Hepatocyte (in vitro differentiated cells): ENCODE measurements at regions not wholly inside any gene's neighbourhood (a gene's known extent, or its start where the extent isn't known, plus 50 kb on each side); places are given as distances from the start of the nearest gene placed in this dataset.

Experiments used
- DNase-seq: peaks from one replicate; pipeline ENCODE4 v3.0.0-alpha.2; 2016; ENCODE audit warnings: low spot score
- H2AFZ ChIP-seq: fragments of 200-600 bp; sonication (generic); 2 replicates; pipeline ENCODE4 v1.6.0; 2016; ENCODE audit warnings: antibody characterized with exemption, mild to moderate bottlenecking
- H3K27ac ChIP-seq: fragments of 200-600 bp; sonication (generic); 2 replicates; pipeline ENCODE4 v1.5.1; 2016; ENCODE audit warnings: mild to moderate bottlenecking
- H3K27me3 ChIP-seq: fragments of 200-600 bp; sonication (generic); 2 replicates; pipeline ENCODE4 v1.6.1; 2016
- H3K36me3 ChIP-seq: fragments of 200-600 bp; sonication (generic); replicated peaks from 2 replicates; pipeline ENCODE4 v1.5.1; 2016; ENCODE audit warnings: low read depth; ENCODE audit not compliant: insufficient read depth
- H3K4me1 ChIP-seq: fragments of 200-600 bp; sonication (generic); 2 replicates; pipeline ENCODE4 v1.5.1; 2016; ENCODE audit warnings: mild to moderate bottlenecking, moderate library complexity; ENCODE audit not compliant: insufficient read depth
- H3K4me2 ChIP-seq: fragments of 200-600 bp; sonication (generic); 2 replicates; pipeline ENCODE4 v1.6.0; 2016
- H3K4me3 ChIP-seq: fragments of 200-600 bp; sonication (generic); 2 replicates; pipeline ENCODE4 v1.5.1; 2016; ENCODE audit warnings: mild to moderate bottlenecking
- H3K79me2 ChIP-seq: fragments of 200-600 bp; sonication (generic); 2 replicates; pipeline ENCODE4 v1.6.0; 2017; ENCODE audit warnings: mild to moderate bottlenecking
- H3K9me2 ChIP-seq: fragments of 200-600 bp; sonication (generic); replicated peaks from 2 replicates; pipeline ENCODE4 v1.6.0; 2017; ENCODE audit warnings: mild to moderate bottlenecking; ENCODE audit not compliant: insufficient read depth
- H3K9me3 ChIP-seq: fragments of 200-600 bp; sonication (generic); 2 replicates; pipeline ENCODE4 v1.5.1; 2016; ENCODE audit warnings: low read depth, mild to moderate bottlenecking
- H4K20me1 ChIP-seq: fragments of 200-600 bp; sonication (generic); 2 replicates; pipeline ENCODE4 v1.6.0; 2016; ENCODE audit warnings: mild to moderate bottlenecking; ENCODE audit not compliant: insufficient read depth, poor library complexity, severe bottlenecking
- CTCF ChIP-seq: fragments of 200-600 bp; sonication (generic); IDR thresholded peaks from 2 replicates; pipeline ENCODE4 v1.5.1; 2016; ENCODE audit warnings: antibody characterized with exemption, mild to moderate bottlenecking; ENCODE audit not compliant: poor library complexity
- EZH2 ChIP-seq: fragments of 200-600 bp; sonication (generic); IDR thresholded peaks from 2 replicates; pipeline ENCODE4 v1.6.1; 2016; ENCODE audit warnings: antibody characterized with exemption, mild to moderate bottlenecking, borderline replicate concordance
- EZH2phosphoT487 ChIP-seq: fragments of 200-600 bp; sonication (generic); IDR thresholded peaks from one replicate; pipeline ENCODE4 v1.6.1; 2018; ENCODE audit warnings: antibody characterized with exemption, mild to moderate bottlenecking, low read depth, moderate library complexity; ENCODE audit not compliant: unreplicated experiment, severe bottlenecking
- WGBS: methylation state at CpG from one replicate; pipeline ENCODE4 v1.1.6; 2016; ENCODE audit warnings: low lambda C conversion rate; ENCODE audit errors: missing lambda C conversion rate; 5-methylcytosine and 5-hydroxymethylcytosine counted together

- 69% methylated on average over 3 of the region's 3 CpGs for WGBS
- Histone ChIP-seq H3K9me2 (no peaks in the 10 kb centered on the region), H3K4me2 (no peak overlapping the region), H3K27me3 (no peaks in the 10 kb centered on the region), H3K4me3 (no peak overlapping the region), H4K20me1 (no peaks in the 10 kb centered on the region), H3K36me3 (no peaks in the 10 kb centered on the region), H3K27ac (no peak overlapping the region), H2AFZ (no peak overlapping the region), H3K79me2 (no peaks in the 10 kb centered on the region), H3K9me3 (no peaks in the 10 kb centered on the region), H3K4me1 (no peaks in the 10 kb centered on the region)
- no peak for DNase-seq
- TF ChIP-seq EZH2phosphoT487 (no peak), CTCF (no peak), EZH2 (no peak)
Measured at GRCh38 chr2:138893746-138894145, 113.6 kb upstream of the NXPH2 start.

GRCh38 chr2:138881126-138881525, 100.9 kb upstream of the NXPH2 start:
- H3K27me3 ChIP-seq = no peaks in the 10 kb centered on the region
- H3K36me3 ChIP-seq = no peaks in the 10 kb centered on the region
- WGBS = 80% methylated on average over 1 of the region's 1 CpG
- no peak overlapping the region for H2AFZ ChIP-seq
- no peaks in the 10 kb centered on the region for H3K4me1 ChIP-seq
- no peak for DNase-seq
- TF ChIP-seq EZH2 = no peak
- no peak for TF ChIP-seq EZH2phosphoT487
- TF ChIP-seq CTCF = no peak
- no peak overlapping the region for H3K4me3 ChIP-seq
- H3K9me2 ChIP-seq = no peaks in the 10 kb centered on the region
- H3K4me2 ChIP-seq = no peak overlapping the region
- no peaks in the 10 kb centered on the region for H3K79me2 ChIP-seq
- no peak overlapping the region for H3K27ac ChIP-seq
- no peaks in the 10 kb centered on the region for H3K9me3 ChIP-seq
- no peaks in the 10 kb centered on the region for H4K20me1 ChIP-seq

- no peaks in the 10 kb centered on the region for H4K20me1 ChIP-seq
- no peaks in the 10 kb centered on the region for H3K27me3 ChIP-seq
- H2AFZ ChIP-seq = no peak overlapping the region
- H3K27ac ChIP-seq = no peak overlapping the region
- whole genome bisulfite sequencing = 89% methylated on average over 2 of the region's 2 CpGs
- DNase-seq = no peak
- H3K79me2 ChIP-seq = no peaks in the 10 kb centered on the region
- H3K4me2 ChIP-seq = no peak overlapping the region
- H3K9me3 ChIP-seq = no peaks in the 10 kb centered on the region
- H3K4me3 ChIP-seq = no peak overlapping the region
- H3K9me2 ChIP-seq = no peaks in the 10 kb centered on the region
- no peak for TF ChIP-seq CTCF
- TF ChIP-seq EZH2phosphoT487 = no peak
- TF ChIP-seq EZH2 = no peak
- no peaks in the 10 kb centered on the region for H3K4me1 ChIP-seq
- no peaks in the 10 kb centered on the region for H3K36me3 ChIP-seq
Measured at GRCh38 chr2:138879931-138880330, 99.7 kb upstream of the NXPH2 start.

- TF ChIP-seq EZH2phosphoT487 = no peak
- TF ChIP-seq EZH2 = no peak
- TF ChIP-seq CTCF = no peak
- Histone ChIP-seq H4K20me1 (no peaks in the 10 kb centered on the region), H3K4me2 (no peak overlapping the region), H3K27ac (no peak overlapping the region), H3K36me3 (no peaks in the 10 kb centered on the region), H3K9me2 (no peaks in the 10 kb centered on the region), H3K4me1 (no peaks in the 10 kb centered on the region), H3K9me3 (no peaks in the 10 kb centered on the region), H2AFZ (no peak overlapping the region), H3K4me3 (no peak overlapping the region), H3K79me2 (no peaks in the 10 kb centered on the region), H3K27me3 (no peaks in the 10 kb centered on the region)
- WGBS = 81% methylated on average over 3 of the region's 3 CpGs
- no peak for DNase-seq
Measured at GRCh38 chr2:138877421-138877820, 97.2 kb upstream of the NXPH2 start.
